ENCODE measurements at regions not wholly inside any gene's neighbourhood (a gene's known extent, or its start where the extent isn't known, plus 50 kb on each side); places are given as distances from the start of the nearest gene placed in this dataset.

- H3K9me3 ChIP-seq (ENCODE audit: control insufficient read depth, insufficient read depth, low read depth, low read length): no peaks in the 10 kb centered on the region
- ChIA-PET POLR2A (no interaction called here), CTCF (no interaction called here)
- intact Hi-C loops (cut with micrococcal nuclease; ENCODE audit: unreplicated experiment) (no loop called here), in situ Hi-C loops (cut with HindIII; ENCODE audit: low pct_unique_long_range_greater_than_20kb, low sequenced_read_pairs) (no loop called here)
- no peak overlapping the region for H3K4me3 ChIP-seq (ENCODE audit: low read depth in 2 of 2, low read length in 2 of 2)
- no peaks in the 10 kb centered on the region for H3K27me3 ChIP-seq (ENCODE audit: control insufficient read depth, insufficient read depth, low read length)
- no peak overlapping the region for H3K27ac ChIP-seq (ENCODE audit: low read length)
- H3K36me3 ChIP-seq (ENCODE audit: control insufficient read depth, insufficient read depth, low read length): no peaks in the 10 kb centered on the region
- ATAC-seq (no peak), DNase-seq (ENCODE audit: low read depth, low spot score) (no peak)
- TF ChIP-seq TCF7L2 (IDR thresholded peaks at IDR 0.05; ENCODE audit: low read depth, low read length) (no peak), REST (IDR thresholded peaks at IDR 0.05; ENCODE audit: insufficient read depth in 1 of 2, low read depth in 2 of 2, low read length in 1 of 2) (no peak), POLR2AphosphoS5 (IDR thresholded peaks at IDR 0.05; ENCODE audit: low read depth, low read length) (no peak), CTCF (IDR thresholded peaks at IDR 0.05) (no peak), SIN3A (IDR thresholded peaks at IDR 0.05; ENCODE audit: borderline replicate concordance, insufficient read depth, low read depth, low read length) (no peak)
- no peaks in the 10 kb centered on the region for H3K4me1 ChIP-seq (ENCODE audit: control insufficient read depth, insufficient read depth, low read length)
- BruUV-seq (replicated peaks): no TSS peak
Measured at GRCh38 chr2:49298230-49298629, 143.9 kb upstream of the FSHR start.

- Histone ChIP-seq H3K4me3 (ENCODE audit: low read depth in 2 of 2, low read length in 2 of 2) (no peak overlapping the region), H3K9me3 (ENCODE audit: control insufficient read depth, insufficient read depth, low read depth, low read length) (no peaks in the 10 kb centered on the region), H3K27me3 (ENCODE audit: control insufficient read depth, insufficient read depth, low read length) (no peaks in the 10 kb centered on the region), H3K4me1 (ENCODE audit: control insufficient read depth, insufficient read depth, low read length) (no peaks in the 10 kb centered on the region), H3K36me3 (ENCODE audit: control insufficient read depth, insufficient read depth, low read length) (no peaks in the 10 kb centered on the region), H3K27ac (ENCODE audit: low read length) (no peak overlapping the region)
- ChIA-PET POLR2A (no interaction called here), CTCF (no interaction called here)
- no peak for ATAC-seq
- in situ Hi-C loops (cut with HindIII; ENCODE audit: low pct_unique_long_range_greater_than_20kb, low sequenced_read_pairs) (no loop called here), intact Hi-C loops (cut with micrococcal nuclease; ENCODE audit: unreplicated experiment) (no loop called here)
- no peak for TF ChIP-seq POLR2AphosphoS5 (IDR thresholded peaks at IDR 0.05; ENCODE audit: low read depth, low read length)
- no peak for TF ChIP-seq REST (IDR thresholded peaks at IDR 0.05; ENCODE audit: insufficient read depth in 1 of 2, low read depth in 2 of 2, low read length in 1 of 2)
- no peak for TF ChIP-seq CTCF (IDR thresholded peaks at IDR 0.05)
- no peak for TF ChIP-seq TCF7L2 (IDR thresholded peaks at IDR 0.05; ENCODE audit: low read depth, low read length)
- TF ChIP-seq SIN3A (IDR thresholded peaks at IDR 0.05; ENCODE audit: borderline replicate concordance, insufficient read depth, low read depth, low read length): no peak
- BruUV-seq (replicated peaks): no TSS peak
- DNase-seq (ENCODE audit: low read depth, low spot score): no peak
Measured at GRCh38 chr2:49296107-49296867, 142.0 kb upstream of the FSHR start.

All from Panc1 (cell line).